IMR-90 (cell line): ENCODE measurements at regions not wholly inside any gene's neighbourhood (a gene's known extent, or its start where the extent isn't known, plus 50 kb on each side); places are given as distances from the start of the nearest gene placed in this dataset.

Experiments used
- ATAC-seq: fragments of 200-7000 bp; cut with Tn5 transposase; 2 replicates; pipeline ENCODE4 v1.9.1; 2020; ENCODE audit warnings: low read depth, mild to moderate bottlenecking, moderate library complexity
- BruUV-seq: library from RNA; stranded (reverse); fragments of 400-500 nt; replicated peaks from 2 replicates; lab custom pipeline; 2021; lab: Mats Ljungman, UMichigan
- CTCF ChIA-PET: fragments of 300-600 bp; formaldehyde crosslinking; extraction: SDS; loops from one replicate; lab custom pipeline; 2021; ENCODE audit warnings: antibody characterized with exemption; lab: Yijun Ruan, JAX
- POLR2A ChIA-PET: fragments of 300-600 bp; sonication (Branson Sonifier 250); formaldehyde crosslinking; loops from one replicate; lab custom pipeline; 2022; ENCODE audit warnings: antibody characterized with exemption; ENCODE audit not compliant: unreplicated experiment; lab: Charles Lee
- DNase-seq: peaks from one replicate; pipeline ENCODE4 v3.0.0; 2013
- H2AFZ ChIP-seq: replicated peaks from 2 replicates; pipeline ENCODE3; 2013; ENCODE audit warnings: low read length, mild to moderate bottlenecking; ENCODE audit not compliant: poor library complexity
- H2AK5ac ChIP-seq: 2 replicates; pipeline ENCODE4 v1.6.1; 2013; ENCODE audit warnings: low read depth, low read length, inconsistent platforms
- H2AK9ac ChIP-seq: replicated peaks from 2 replicates; pipeline ENCODE3; 2013; ENCODE audit warnings: mild to moderate bottlenecking, low read depth, low read length, moderate library complexity; ENCODE audit not compliant: poor library complexity
- H2BK120ac ChIP-seq: 2 replicates; pipeline ENCODE4 v1.6.1; 2013; ENCODE audit warnings: low read depth, low read length, inconsistent platforms
- H2BK15ac ChIP-seq: 3 replicates; pipeline ENCODE4 v1.6.1; 2013; ENCODE audit warnings: low read depth, low read length, inconsistent platforms
- H2BK20ac ChIP-seq: 2 replicates; pipeline ENCODE4 v1.6.1; 2013; ENCODE audit warnings: low read depth, mild to moderate bottlenecking, inconsistent platforms, low read length, moderate library complexity
- H2BK5ac ChIP-seq: 2 replicates; pipeline ENCODE4 v1.6.1; 2013; ENCODE audit warnings: mild to moderate bottlenecking, low read depth, low read length, inconsistent platforms; ENCODE audit not compliant: poor library complexity, severe bottlenecking
- H3K14ac ChIP-seq: replicated peaks from 2 replicates; pipeline ENCODE4 v1.6.1; 2013; ENCODE audit warnings: low read depth, low read length, inconsistent platforms
- H3K18ac ChIP-seq: 2 replicates; pipeline ENCODE4 v1.6.1; 2013; ENCODE audit warnings: low read depth, low read length, control low read depth
- H3K23ac ChIP-seq: 2 replicates; pipeline ENCODE4 v1.6.1; 2013; ENCODE audit warnings: low read depth, low read length, inconsistent platforms
- H3K27ac ChIP-seq: 2 replicates; pipeline ENCODE4 v1.5.1; 2013; ENCODE audit warnings: mild to moderate bottlenecking, control low read depth, low read length; ENCODE audit not compliant: insufficient read depth
- H3K27me3 ChIP-seq: 2 replicates; pipeline ENCODE4 v1.6.1; 2013; ENCODE audit warnings: low read length; ENCODE audit not compliant: control insufficient read depth, insufficient read depth
- H3K36me3 ChIP-seq: 2 replicates; pipeline ENCODE4 v1.6.1; 2013; ENCODE audit warnings: low read length, mixed read lengths; ENCODE audit not compliant: control insufficient read depth, insufficient read depth
- H3K4ac ChIP-seq: 2 replicates; pipeline ENCODE4 v1.6.1; 2013; ENCODE audit warnings: low read depth, low read length, inconsistent platforms
- H3K4me1 ChIP-seq: 2 replicates; pipeline ENCODE4 v1.6.1; 2013; ENCODE audit warnings: low read length, mixed read lengths; ENCODE audit not compliant: control insufficient read depth, insufficient read depth
- H3K4me2 ChIP-seq: 2 replicates; pipeline ENCODE4 v1.6.1; 2013; ENCODE audit warnings: low read depth, mild to moderate bottlenecking, control low read depth, low read length, moderate library complexity
- H3K4me3 ChIP-seq: 2 replicates; pipeline ENCODE4 v1.5.1; 2013; ENCODE audit warnings: low read depth, mild to moderate bottlenecking, control low read depth, low read length, moderate library complexity; ENCODE audit not compliant: insufficient read depth
- H3K56ac ChIP-seq: 2 replicates; pipeline ENCODE4 v1.6.1; 2013; ENCODE audit warnings: low read length, inconsistent platforms; ENCODE audit not compliant: insufficient read depth; ENCODE audit errors: extremely low read depth
- H3K79me1 ChIP-seq, 2 experiments: 2 replicates each; pipeline ENCODE4 v1.6.1; 2013; ENCODE audit warnings: low read length in 2 of 2, inconsistent platforms in 1 of 2, low read depth in 1 of 2
- H3K9ac ChIP-seq: 2 replicates; pipeline ENCODE4 v1.6.1; 2013; ENCODE audit warnings: low read depth, low read length, control low read depth
- H3K9me1 ChIP-seq: 2 replicates; pipeline ENCODE4 v1.6.1; 2013; ENCODE audit warnings: low read length, inconsistent platforms; ENCODE audit not compliant: insufficient read depth
- H3K9me3 ChIP-seq: 2 replicates; pipeline ENCODE4 v1.6.1; 2013; ENCODE audit warnings: low read length; ENCODE audit not compliant: control insufficient read depth, insufficient read depth
- H4K20me1 ChIP-seq: 2 replicates; pipeline ENCODE4 v1.6.1; 2013; ENCODE audit warnings: low read length, inconsistent platforms; ENCODE audit not compliant: insufficient read depth
- H4K5ac ChIP-seq: 2 replicates; pipeline ENCODE4 v1.6.1; 2013; ENCODE audit warnings: mild to moderate bottlenecking, low read depth, low read length, control low read depth
- H4K8ac ChIP-seq, 2 experiments: 2 replicates each; pipeline ENCODE4 v1.6.1; 2013; ENCODE audit warnings: low read depth in 2 of 2, low read length in 2 of 2, control low read depth in 1 of 2, inconsistent platforms in 1 of 2
- H4K91ac ChIP-seq: 2 replicates; pipeline ENCODE4 v1.6.1; 2013; ENCODE audit warnings: low read depth, low read length, inconsistent platforms; ENCODE audit not compliant: insufficient read depth
- BHLHE40 ChIP-seq: fragments of 150-350 bp; IDR thresholded peaks from 2 replicates; pipeline ENCODE4 v1.6.1; 2016; ENCODE audit warnings: mild to moderate bottlenecking, low read depth, low read length
- CEBPB ChIP-seq: IDR thresholded peaks from 2 replicates; pipeline ENCODE4 v1.6.1; 2012; ENCODE audit warnings: low read depth, low read length, improper control_type of control experiment
- CHD1 ChIP-seq: IDR thresholded peaks from 2 replicates; pipeline ENCODE4 v1.6.1; 2012; ENCODE audit warnings: low read depth, low read length, improper control_type of control experiment
- ELK1 ChIP-seq: fragments of 150-350 bp; IDR thresholded peaks from 2 replicates; pipeline ENCODE4 v1.6.1; 2016; ENCODE audit warnings: low read depth, mild to moderate bottlenecking, low read length, moderate library complexity, borderline replicate concordance
- FOS ChIP-seq: fragments of 150-350 bp; IDR thresholded peaks from 2 replicates; pipeline ENCODE4 v1.6.1; 2016; ENCODE audit warnings: low read depth, low read length
- MAFK ChIP-seq: IDR thresholded peaks from 2 replicates; pipeline ENCODE4 v1.6.1; 2012; ENCODE audit warnings: low read depth, low read length, improper control_type of control experiment
- MAZ ChIP-seq: IDR thresholded peaks from 2 replicates; pipeline ENCODE4 v1.6.1; 2012; ENCODE audit warnings: low read depth, mild to moderate bottlenecking, low read length, improper control_type of control experiment, moderate library complexity, borderline replicate concordance
- MXI1 ChIP-seq: IDR thresholded peaks from 2 replicates; pipeline ENCODE4 v1.6.1; 2012; ENCODE audit warnings: low read depth, mild to moderate bottlenecking, low read length, moderate library complexity, borderline replicate concordance
- NFE2L2 ChIP-seq: fragments of 150-350 bp; IDR thresholded peaks from 2 replicates; pipeline ENCODE4 v1.6.1; 2016; ENCODE audit warnings: low read depth, mild to moderate bottlenecking, low read length
- POLR2A ChIP-seq: IDR thresholded peaks from 2 replicates; pipeline ENCODE4 v1.6.1; 2012; ENCODE audit warnings: mild to moderate bottlenecking, low read depth, low read length
- RAD21 ChIP-seq: IDR thresholded peaks from 2 replicates; pipeline ENCODE4 v1.6.1; 2012; ENCODE audit warnings: low read length, improper control_type of control experiment
- RCOR1 ChIP-seq: IDR thresholded peaks from 2 replicates; pipeline ENCODE4 v1.6.1; 2012; ENCODE audit warnings: mild to moderate bottlenecking, low read length, improper control_type of control experiment; ENCODE audit not compliant: insufficient replicate concordance
- RFX5 ChIP-seq: IDR thresholded peaks from 2 replicates; pipeline ENCODE4 v1.8.0; 2012; ENCODE audit warnings: low read depth, mild to moderate bottlenecking, low read length, moderate library complexity
- SMC3 ChIP-seq: fragments of 150-350 bp; IDR thresholded peaks from 2 replicates; pipeline ENCODE4 v1.6.1; 2016; ENCODE audit warnings: low read depth, mild to moderate bottlenecking, antibody characterized with exemption, low read length, moderate library complexity
- WGBS, 2 experiments: methylation state at CpG; one replicate each; pipeline versions ENCODE4 v1.1.5 to v1.1.7; 2013; ENCODE audit warnings: missing lambda C conversion rate in 2 of 2; ENCODE audit not compliant: insufficient read length in 1 of 2; ENCODE audit errors: extremely low coverage in 2 of 2; 5-methylcytosine and 5-hydroxymethylcytosine counted together
- dilution Hi-C: fragments of 300-500 bp; cut with HindIII; formaldehyde crosslinking; loops from one replicate; pipeline ENCODE4 v1.14.3; 2018; ENCODE audit warnings: low sequenced_read_pairs; ENCODE audit not compliant: unreplicated experiment
- in situ Hi-C: fragments of 300-500 bp; cut with MboI; formaldehyde crosslinking; loops from 3 replicates; pipeline ENCODE4 v1.14.3; 2019; ENCODE audit warnings: low sequenced_read_pairs, inconsistent platforms, mixed read lengths
- intact Hi-C: fragments of 100-400 bp; cut with micrococcal nuclease; formaldehyde crosslinking; loops from 2 replicates; pipeline ENCODE4 v1.10.0; 2022
- TF ChIP-seq, protein P1 (sequence below): conservative IDR thresholded peaks from 2 replicates; pipeline ENCODE4 v1.5.1; 2012; ENCODE audit warnings: mild to moderate bottlenecking, low read depth, low read length, improper control_type of control experiment
- TF ChIP-seq, protein P2 (sequence below): fragments of 150-350 bp; IDR thresholded peaks from 2 replicates; pipeline ENCODE4 v1.6.1; 2017; ENCODE audit warnings: mild to moderate bottlenecking, antibody characterized with exemption, low read length, low read depth

DNA sequence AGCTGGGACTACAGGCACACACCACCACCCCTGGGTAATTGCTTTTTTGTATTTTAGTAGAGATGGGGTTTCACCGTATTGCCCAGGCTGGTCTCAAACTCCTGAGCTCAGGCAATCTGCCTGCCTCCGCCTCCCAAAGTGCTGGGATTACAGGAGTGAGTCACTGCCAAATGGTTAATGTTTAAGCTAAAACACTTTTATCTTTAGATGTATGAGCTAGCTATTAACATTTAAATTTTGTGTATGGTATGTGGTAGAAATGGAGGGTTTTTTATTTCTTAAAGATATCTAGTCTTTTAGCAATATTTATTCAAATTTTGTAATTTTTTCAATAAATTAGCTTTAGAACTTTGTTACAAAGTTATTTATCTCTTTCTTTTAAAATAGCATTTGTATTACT lies 1659.8 kb upstream of the ADGRL3 start:
- Histone ChIP-seq H3K18ac (no peak overlapping the region), H3K4me2 (no peak overlapping the region), H3K9me3 (peaks cover 5% of the 10 kb centered on the region), H2BK5ac (no peak overlapping the region), H2AK5ac (no peak overlapping the region), H3K79me1 (no peaks in the 10 kb centered on the region), H3K36me3 (no peaks in the 10 kb centered on the region), H3K9ac (no peak overlapping the region), H3K23ac (no peak overlapping the region), H2BK120ac (no peak overlapping the region), H3K27me3 (no peaks in the 10 kb centered on the region), H4K91ac (no peak overlapping the region), H4K20me1 (no peaks in the 10 kb centered on the region), H3K4me3 (no peak overlapping the region), H3K4me1 (no peaks in the 10 kb centered on the region), H2BK15ac (no peak overlapping the region), H3K56ac (no peak overlapping the region), H3K4ac (no peak overlapping the region), H3K14ac (no peak overlapping the region), H2AFZ (no peak overlapping the region), H4K5ac (no peak overlapping the region), H4K8ac (no peak overlapping the region), H2AK9ac (no peak overlapping the region), H2BK20ac (no peak overlapping the region), H3K9me1 (no peaks in the 10 kb centered on the region), H3K27ac (no peak overlapping the region)
- dilution Hi-C loops, result no loop called here
- ATAC-seq (no peak), DNase-seq (no peak)
- CTCF ChIA-PET, result no interaction called here
- BruUV-seq, result no TSS peak
- WGBS, 2 experiments, result no CpG with 5 or more reads among the region's 2 CpGs
- POLR2A ChIA-PET, result no interaction called here
- no peak for TF ChIP-seq CHD1
- no peak for TF ChIP-seq NFE2L2
- TF ChIP-seq ELK1, result no peak
- no peak for TF ChIP-seq MAFK
- no peak for TF ChIP-seq FOS
- TF ChIP-seq SMC3, result no peak
- TF ChIP-seq RAD21, result no peak
- TF ChIP-seq MAZ, result no peak
- TF ChIP-seq, protein P1, sequence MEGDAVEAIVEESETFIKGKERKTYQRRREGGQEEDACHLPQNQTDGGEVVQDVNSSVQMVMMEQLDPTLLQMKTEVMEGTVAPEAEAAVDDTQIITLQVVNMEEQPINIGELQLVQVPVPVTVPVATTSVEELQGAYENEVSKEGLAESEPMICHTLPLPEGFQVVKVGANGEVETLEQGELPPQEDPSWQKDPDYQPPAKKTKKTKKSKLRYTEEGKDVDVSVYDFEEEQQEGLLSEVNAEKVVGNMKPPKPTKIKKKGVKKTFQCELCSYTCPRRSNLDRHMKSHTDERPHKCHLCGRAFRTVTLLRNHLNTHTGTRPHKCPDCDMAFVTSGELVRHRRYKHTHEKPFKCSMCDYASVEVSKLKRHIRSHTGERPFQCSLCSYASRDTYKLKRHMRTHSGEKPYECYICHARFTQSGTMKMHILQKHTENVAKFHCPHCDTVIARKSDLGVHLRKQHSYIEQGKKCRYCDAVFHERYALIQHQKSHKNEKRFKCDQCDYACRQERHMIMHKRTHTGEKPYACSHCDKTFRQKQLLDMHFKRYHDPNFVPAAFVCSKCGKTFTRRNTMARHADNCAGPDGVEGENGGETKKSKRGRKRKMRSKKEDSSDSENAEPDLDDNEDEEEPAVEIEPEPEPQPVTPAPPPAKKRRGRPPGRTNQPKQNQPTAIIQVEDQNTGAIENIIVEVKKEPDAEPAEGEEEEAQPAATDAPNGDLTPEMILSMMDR, result no peak
- no peak for TF ChIP-seq MXI1
- TF ChIP-seq CEBPB, result no peak
- no peak for TF ChIP-seq BHLHE40
- TF ChIP-seq RCOR1, result no peak
- TF ChIP-seq, protein P2, sequence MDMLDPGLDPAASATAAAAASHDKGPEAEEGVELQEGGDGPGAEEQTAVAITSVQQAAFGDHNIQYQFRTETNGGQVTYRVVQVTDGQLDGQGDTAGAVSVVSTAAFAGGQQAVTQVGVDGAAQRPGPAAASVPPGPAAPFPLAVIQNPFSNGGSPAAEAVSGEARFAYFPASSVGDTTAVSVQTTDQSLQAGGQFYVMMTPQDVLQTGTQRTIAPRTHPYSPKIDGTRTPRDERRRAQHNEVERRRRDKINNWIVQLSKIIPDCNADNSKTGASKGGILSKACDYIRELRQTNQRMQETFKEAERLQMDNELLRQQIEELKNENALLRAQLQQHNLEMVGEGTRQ, result no peak
- no peak for TF ChIP-seq POLR2A
- no peak for TF ChIP-seq RFX5
- in situ Hi-C loops, result no loop called here
- intact Hi-C loops, result no loop called here
